ENCODE measurements at regions not wholly inside any gene's neighbourhood (a gene's known extent, or its start where the extent isn't known, plus 50 kb on each side); places are given as distances from the start of the nearest gene placed in this dataset.

DNA sequence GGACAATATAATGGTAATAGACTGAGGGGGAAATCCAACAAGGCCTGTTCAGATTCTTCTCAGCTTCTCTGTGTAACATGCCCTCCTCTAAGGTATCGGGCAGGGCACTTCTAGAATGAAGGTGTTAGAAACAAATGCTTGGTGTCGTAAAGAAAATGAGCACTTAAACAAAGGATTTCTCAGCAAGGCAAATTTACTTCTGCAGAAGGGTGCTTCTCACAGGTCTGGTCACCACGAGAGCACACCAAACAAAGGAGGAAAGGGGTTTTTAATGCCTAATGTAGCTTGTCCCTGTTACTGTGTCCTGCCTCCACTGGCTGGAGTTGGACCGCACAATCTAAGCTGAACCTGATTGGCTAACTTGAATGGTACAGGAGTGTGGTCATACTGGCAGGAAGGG, 642.6 kb upstream of the CDH8 start:
- H3K4me2 ChIP-seq = no peak overlapping the region
- H3K9me3 ChIP-seq = peaks cover 36% of the 10 kb centered on the region
- no peak overlapping the region for H3K4me3 ChIP-seq
- no peaks in the 10 kb centered on the region for H3K36me3 ChIP-seq
- H3K4me1 ChIP-seq = no peaks in the 10 kb centered on the region
- no peak overlapping the region for H3K9ac ChIP-seq
- TF ChIP-seq Cebpa-rat (IDR thresholded peaks at IDR 0.05) = no peak
- no peaks in the 10 kb centered on the region for H3K27me3 ChIP-seq
- no peaks in the 10 kb centered on the region for H4K20me1 ChIP-seq
- H3K27ac ChIP-seq = no peak overlapping the region

DNA sequence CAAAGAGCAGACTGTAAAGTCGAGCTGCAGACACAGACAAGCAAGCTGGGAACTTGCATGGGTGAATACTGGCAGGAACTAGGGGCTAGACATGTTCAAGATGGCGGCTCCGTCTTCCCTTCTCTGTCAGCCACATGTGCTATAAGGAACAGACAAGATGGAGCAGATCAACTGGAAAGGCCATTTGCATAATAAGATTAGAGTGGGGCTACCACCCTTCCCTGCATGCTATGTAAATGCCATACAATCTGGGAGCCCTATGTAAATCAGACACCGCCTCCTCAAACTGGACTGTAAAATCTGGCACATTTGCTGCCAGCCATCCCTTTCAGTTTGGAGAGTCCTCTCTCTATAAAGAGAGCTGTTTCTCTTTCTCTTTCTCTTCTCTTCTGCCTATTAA, 640.1 kb upstream of the CDH8 start:
- no peaks in the 10 kb centered on the region for H3K36me3 ChIP-seq
- H3K9me3 ChIP-seq = peaks cover 30% of the 10 kb centered on the region
- H3K4me2 ChIP-seq = no peak overlapping the region
- H3K9ac ChIP-seq = no peak overlapping the region
- H3K27ac ChIP-seq = no peak overlapping the region
- H3K4me1 ChIP-seq = no peaks in the 10 kb centered on the region
- H3K4me3 ChIP-seq = no peak overlapping the region
- no peaks in the 10 kb centered on the region for H4K20me1 ChIP-seq
- TF ChIP-seq Cebpa-rat (IDR thresholded peaks at IDR 0.05) = no peak
- H3K27me3 ChIP-seq = no peaks in the 10 kb centered on the region

DNA sequence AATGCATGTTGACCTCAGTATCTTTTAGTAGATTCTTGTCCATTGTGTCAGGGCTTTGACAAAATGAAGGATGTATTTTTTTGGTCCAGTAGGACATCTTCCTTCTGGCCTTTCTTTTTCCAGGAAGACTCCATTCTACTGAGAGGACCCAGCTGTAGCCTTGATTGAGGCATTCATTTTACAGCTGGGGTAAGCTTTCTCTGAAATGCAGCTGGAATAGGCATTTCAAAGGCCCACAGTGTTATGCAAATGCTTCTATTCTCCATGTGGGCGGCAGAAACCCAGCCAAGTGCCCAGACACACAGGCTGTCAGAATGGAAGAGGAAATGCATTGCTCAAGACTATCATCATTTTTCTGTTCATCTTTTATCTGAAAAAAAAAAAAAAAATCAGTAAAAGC, 629.0 kb upstream of the CDH8 start:
- Histone ChIP-seq H3K9me3 (no peaks in the 10 kb centered on the region), H3K4me3 (no peak overlapping the region), H3K27me3 (no peaks in the 10 kb centered on the region), H3K36me3 (no peaks in the 10 kb centered on the region), H4K20me1 (no peaks in the 10 kb centered on the region), H3K4me1 (no peaks in the 10 kb centered on the region), H3K27ac (no peak overlapping the region), H3K9ac (no peak overlapping the region), H3K4me2 (no peak overlapping the region)
- no peak for TF ChIP-seq Cebpa-rat (IDR thresholded peaks at IDR 0.05)

DNA sequence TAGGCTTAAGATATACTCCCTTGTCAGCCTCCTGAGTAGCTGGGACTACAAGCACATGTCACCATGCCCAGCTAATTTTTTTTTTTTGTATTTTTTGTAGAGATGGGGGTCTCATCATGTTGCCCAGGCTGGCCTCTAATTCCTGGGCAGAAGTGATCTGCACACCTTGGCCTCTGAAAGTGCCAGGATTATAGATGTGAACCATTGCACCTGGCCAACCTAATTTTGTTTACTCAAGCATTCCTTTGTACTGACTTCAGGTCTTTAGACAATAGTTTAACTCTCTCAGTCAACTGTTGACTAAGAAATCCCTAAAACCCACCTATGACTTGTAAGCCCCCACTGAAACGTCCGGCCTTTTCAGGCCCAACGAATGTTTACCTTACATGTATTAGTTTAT, 628.3 kb upstream of the CDH8 start:
- TF ChIP-seq Cebpa-rat (IDR thresholded peaks at IDR 0.05) = no peak
- Histone ChIP-seq H3K4me3 (no peak overlapping the region), H3K4me2 (no peak overlapping the region), H4K20me1 (no peaks in the 10 kb centered on the region), H3K4me1 (no peaks in the 10 kb centered on the region), H3K9ac (no peak overlapping the region), H3K27me3 (no peaks in the 10 kb centered on the region), H3K27ac (no peak overlapping the region), H3K9me3 (no peaks in the 10 kb centered on the region), H3K36me3 (no peaks in the 10 kb centered on the region)

DNA sequence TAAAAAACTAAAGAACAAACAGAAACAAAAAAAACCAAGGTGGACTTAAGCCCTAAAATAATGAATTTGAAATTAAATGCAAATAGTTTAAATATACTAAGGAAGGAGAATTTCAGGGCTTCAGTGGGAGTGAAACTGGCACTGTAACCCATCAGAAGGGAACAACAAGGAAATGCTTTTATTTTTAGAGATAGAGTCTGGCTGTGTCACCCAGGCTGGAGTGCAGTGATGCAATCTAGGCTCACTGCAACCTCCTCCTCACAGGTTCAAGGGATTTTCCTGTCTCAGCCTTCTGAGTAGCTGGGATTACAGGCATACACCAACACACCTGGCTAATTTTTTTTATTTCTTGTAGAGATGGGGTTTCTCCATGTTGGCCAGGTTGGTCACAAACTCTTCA, 625.2 kb upstream of the CDH8 start:
- Histone ChIP-seq H3K4me3 (no peak overlapping the region), H3K27ac (no peak overlapping the region), H3K36me3 (no peaks in the 10 kb centered on the region), H3K4me1 (no peaks in the 10 kb centered on the region), H3K9me3 (no peaks in the 10 kb centered on the region), H3K9ac (no peak overlapping the region), H4K20me1 (no peaks in the 10 kb centered on the region), H3K27me3 (no peaks in the 10 kb centered on the region), H3K4me2 (no peak overlapping the region)
- no peak for TF ChIP-seq Cebpa-rat (IDR thresholded peaks at IDR 0.05)

DNA sequence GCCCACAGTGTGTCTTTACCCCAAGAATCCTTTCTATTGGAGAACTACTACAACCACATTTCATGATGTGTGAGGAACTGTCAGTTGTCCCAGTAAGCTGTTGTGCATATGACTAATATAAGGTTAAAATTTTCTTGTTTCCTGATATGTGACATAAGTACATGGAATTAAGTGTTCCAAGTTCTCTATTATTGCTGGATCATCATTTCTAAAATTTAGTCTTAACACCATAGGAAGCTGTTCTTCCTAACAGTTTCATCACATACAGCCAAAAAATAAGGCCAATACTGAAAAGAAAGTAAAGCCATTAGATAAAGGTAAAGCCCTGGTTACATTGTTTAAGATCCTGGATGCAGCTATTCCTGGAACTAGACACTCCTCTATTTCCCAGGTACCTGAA, 620.9 kb upstream of the CDH8 start:
- Histone ChIP-seq H3K4me1 (no peaks in the 10 kb centered on the region), H3K9ac (no peak overlapping the region), H3K27me3 (no peaks in the 10 kb centered on the region), H3K4me2 (no peak overlapping the region), H3K27ac (no peak overlapping the region), H3K4me3 (no peak overlapping the region), H4K20me1 (no peaks in the 10 kb centered on the region), H3K9me3 (no peaks in the 10 kb centered on the region), H3K36me3 (no peaks in the 10 kb centered on the region)
- TF ChIP-seq Cebpa-rat (IDR thresholded peaks at IDR 0.05) = no peak

DNA sequence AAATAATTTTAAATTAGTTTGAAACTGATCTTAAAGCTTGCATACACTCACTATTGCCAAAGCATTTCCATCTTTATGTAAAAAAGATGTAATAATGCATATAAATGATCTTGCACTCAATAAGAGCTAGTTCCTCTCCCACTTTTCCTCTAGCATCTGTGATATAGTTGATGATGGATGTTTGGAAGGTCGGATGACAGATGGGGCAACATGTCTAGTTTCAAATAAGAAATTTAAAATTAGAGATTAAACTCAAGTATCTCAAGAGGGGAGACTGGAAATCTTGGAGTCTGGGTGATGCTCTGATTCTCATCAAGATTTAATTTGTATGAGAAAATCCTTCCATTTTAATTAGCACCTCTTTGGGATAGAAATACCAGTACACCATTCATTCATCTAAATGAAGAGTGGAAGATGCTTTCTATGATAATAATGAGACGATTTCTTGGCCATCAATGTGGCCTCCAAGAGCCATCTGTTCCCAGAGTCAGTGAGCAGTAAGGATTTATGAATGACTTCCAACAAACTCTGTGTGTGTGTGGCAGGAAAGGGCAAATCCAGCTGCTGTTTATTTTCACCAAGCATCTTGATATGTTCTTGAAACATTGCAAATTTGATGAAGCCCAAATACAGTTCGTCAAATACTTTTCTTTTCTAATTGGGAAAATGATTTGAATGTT, 616.3 kb upstream of the CDH8 start:
- Histone ChIP-seq H3K4me3 (no peak overlapping the region), H3K27ac (no peak overlapping the region), H4K20me1 (no peaks in the 10 kb centered on the region), H3K36me3 (no peaks in the 10 kb centered on the region), H3K9ac (no peak overlapping the region), H3K4me2 (no peak overlapping the region), H3K4me1 (no peaks in the 10 kb centered on the region), H3K9me3 (0 out of 2 replicates have a peak, but pooled peaks cover 3% of the 10 kb centered on the region), H3K27me3 (no peaks in the 10 kb centered on the region)
- TF ChIP-seq Cebpa-rat (IDR thresholded peaks at IDR 0.05) = no peak

DNA sequence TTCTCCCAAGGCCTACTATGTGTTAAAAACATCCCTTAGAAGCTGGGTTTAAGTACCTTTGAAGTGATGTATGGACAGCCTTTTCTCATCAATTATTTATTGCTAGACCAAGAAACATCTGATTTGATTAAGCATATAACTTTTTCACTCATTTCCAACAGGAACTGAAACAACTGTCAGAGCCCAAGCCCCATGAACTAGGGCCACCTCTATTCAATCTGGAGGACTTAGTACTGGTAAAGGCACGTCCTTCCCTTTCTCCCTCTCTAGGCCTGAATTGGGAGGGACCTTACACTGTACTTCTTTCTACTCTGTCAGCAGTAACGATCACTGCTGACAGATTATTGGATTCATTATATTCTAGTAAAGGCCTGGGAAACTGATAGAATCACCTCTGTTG, 612.0 kb upstream of the CDH8 start:
- H3K9ac ChIP-seq = no peak overlapping the region
- H3K4me3 ChIP-seq = no peak overlapping the region
- no peaks in the 10 kb centered on the region for H4K20me1 ChIP-seq
- no peak overlapping the region for H3K4me2 ChIP-seq
- no peak for TF ChIP-seq Cebpa-rat (IDR thresholded peaks at IDR 0.05)
- no peaks in the 10 kb centered on the region for H3K4me1 ChIP-seq
- H3K36me3 ChIP-seq = no peaks in the 10 kb centered on the region
- H3K27me3 ChIP-seq = no peaks in the 10 kb centered on the region
- H3K9me3 ChIP-seq = 0 out of 2 replicates have a peak, but pooled peaks cover 3% of the 10 kb centered on the region
- H3K27ac ChIP-seq = no peak overlapping the region

DNA sequence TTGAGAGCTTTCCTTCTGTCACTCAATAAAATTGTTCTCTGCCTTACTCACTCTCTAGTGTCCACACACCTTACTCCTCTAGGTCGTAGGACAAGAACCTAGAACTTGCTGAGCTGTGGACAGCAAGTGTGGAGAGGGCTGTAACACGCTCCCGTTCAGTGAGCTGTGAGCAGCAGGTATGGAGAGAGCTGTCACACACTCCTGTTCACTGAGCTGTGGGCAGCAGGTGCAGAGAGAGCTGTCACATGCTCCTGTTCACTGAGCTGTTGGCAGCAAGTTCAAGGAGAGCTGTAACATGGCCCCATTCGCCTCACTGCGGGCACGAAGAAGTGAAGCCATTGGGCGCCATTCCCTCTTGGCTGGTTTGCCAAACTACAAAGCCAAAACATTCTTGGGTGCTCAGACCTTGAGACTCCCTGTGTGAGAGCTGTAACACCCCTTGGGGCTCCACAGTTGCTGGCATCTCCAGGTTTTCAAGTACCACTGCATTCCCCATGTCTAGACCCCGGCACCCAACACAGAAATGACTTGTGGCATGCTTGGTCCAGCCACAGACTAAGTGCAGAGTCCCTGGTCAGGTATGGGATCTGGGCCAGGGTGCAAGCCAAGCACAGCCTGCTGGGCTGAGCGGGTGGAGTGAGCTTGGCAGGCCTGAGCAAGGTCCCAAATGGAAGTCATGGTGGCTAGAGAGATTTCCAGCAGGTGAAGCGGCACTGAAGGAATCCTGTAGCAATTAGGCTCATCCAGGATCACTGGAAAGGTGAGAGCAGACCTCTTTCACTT, 608.0 kb upstream of the CDH8 start:
- no peaks in the 10 kb centered on the region for H4K20me1 ChIP-seq
- H3K9ac ChIP-seq = no peak overlapping the region
- H3K4me2 ChIP-seq = no peak overlapping the region
- no peak overlapping the region for H3K27ac ChIP-seq
- H3K9me3 ChIP-seq = no peaks in the 10 kb centered on the region
- peaks cover 4% of the 10 kb centered on the region for H3K4me1 ChIP-seq
- H3K36me3 ChIP-seq = no peaks in the 10 kb centered on the region
- TF ChIP-seq Cebpa-rat (IDR thresholded peaks at IDR 0.05) = no peak
- no peaks in the 10 kb centered on the region for H3K27me3 ChIP-seq
- H3K4me3 ChIP-seq = no peak overlapping the region

DNA sequence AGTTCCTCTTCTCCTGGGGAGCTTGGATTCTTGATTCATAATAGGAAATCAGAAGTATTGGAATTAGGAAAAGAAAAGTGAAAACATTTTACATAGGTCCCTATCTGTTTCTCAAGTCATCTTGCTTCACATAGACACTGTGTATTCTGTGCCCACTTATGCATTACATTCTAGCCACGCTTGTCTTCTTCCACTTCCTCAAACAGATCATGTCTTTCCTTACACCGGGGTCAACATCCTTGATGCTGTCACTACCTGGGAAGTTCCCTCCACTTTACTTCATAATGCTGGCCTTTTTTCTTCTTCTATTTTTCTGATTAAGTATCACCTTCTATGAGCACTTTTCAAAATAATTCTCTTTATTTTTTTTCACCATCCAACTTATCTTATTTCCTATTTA, 606.4 kb upstream of the CDH8 start:
- Histone ChIP-seq H3K36me3 (no peaks in the 10 kb centered on the region), H3K27ac (no peak overlapping the region), H3K9ac (no peak overlapping the region), H3K4me2 (no peak overlapping the region), H3K4me3 (no peak overlapping the region), H3K9me3 (no peaks in the 10 kb centered on the region), H3K27me3 (no peaks in the 10 kb centered on the region), H4K20me1 (no peaks in the 10 kb centered on the region), H3K4me1 (peaks cover 13% of the 10 kb centered on the region)
- TF ChIP-seq Cebpa-rat (IDR thresholded peaks at IDR 0.05) = no peak

Data from BLaER1 (cell line).